Spinal cord (tissue), 9 donors: ENCODE measurements at regions not wholly inside any gene's neighbourhood (a gene's known extent, or its start where the extent isn't known, plus 50 kb on each side); places are given as distances from the start of the nearest gene placed in this dataset.
A peak's percentile ranks its signal among the peaks of the same experiment; 100 is the strongest.

ENCODE experiments used
- DNase-seq, 6 donors: peaks; one replicate each; pipeline versions ENCODE4 v3.0.0 to v3.0.0-alpha.2; 2013 to 2015; ENCODE audit warnings: low spot score in 6 of 6, low read depth in 4 of 6
- H3K27ac ChIP-seq: one replicate; pipeline ENCODE4 v1.5.1; 2013; ENCODE audit warnings: low read depth, low read length, control low read depth
- H3K27me3 ChIP-seq: one replicate; pipeline ENCODE4 v1.6.1; 2013; ENCODE audit warnings: low read length; ENCODE audit not compliant: control insufficient read depth, insufficient read depth
- H3K36me3 ChIP-seq: one replicate; pipeline ENCODE4 v1.6.1; 2013; ENCODE audit warnings: low read length; ENCODE audit not compliant: control insufficient read depth, insufficient read depth
- H3K4me1 ChIP-seq: one replicate; pipeline ENCODE4 v1.6.1; 2013; ENCODE audit warnings: low read length; ENCODE audit not compliant: control insufficient read depth, insufficient read depth
- H3K4me3 ChIP-seq: one replicate; pipeline ENCODE4 v1.5.1; 2013; ENCODE audit warnings: low read depth, low read length, control low read depth
- H3K9me3 ChIP-seq: one replicate; pipeline ENCODE4 v1.6.1; 2013; ENCODE audit warnings: low read length; ENCODE audit not compliant: control insufficient read depth, insufficient read depth
- WGBS: methylation state at CpG from one replicate; pipeline ENCODE4 v1.1.5; 2013; ENCODE audit warnings: missing lambda C conversion rate; ENCODE audit not compliant: insufficient coverage; 5-methylcytosine and 5-hydroxymethylcytosine counted together
- donor health status: healthy.

DNA sequence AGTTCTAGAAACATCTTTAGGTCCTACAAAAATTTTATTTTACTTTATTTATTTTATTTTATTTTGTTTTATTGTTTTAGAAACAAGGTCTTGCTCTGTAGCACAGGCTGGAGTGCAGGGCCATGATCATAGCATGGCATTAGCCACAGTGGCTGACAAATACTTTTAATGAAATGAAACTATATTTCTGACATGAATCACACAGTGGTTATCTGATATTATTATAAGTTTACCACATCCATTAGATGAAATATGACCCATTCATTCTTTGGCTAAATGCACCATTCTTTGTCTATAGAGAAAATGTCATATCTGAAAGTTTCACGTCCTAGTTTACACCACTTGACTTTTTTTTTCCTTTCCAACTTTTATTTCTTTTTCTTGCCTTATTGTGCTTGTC is 613.4 kb upstream of the ADAMTS5 start:
- WGBS = no CpG with 5 or more reads among the region's 1 CpG
- no peak for DNase-seq
- no peaks in the 10 kb centered on the region for H3K4me1 ChIP-seq
- no peaks in the 10 kb centered on the region for H3K27me3 ChIP-seq
- no peaks in the 10 kb centered on the region for H3K36me3 ChIP-seq
- H3K9me3 ChIP-seq = no peaks in the 10 kb centered on the region
- no peak overlapping the region for H3K27ac ChIP-seq
- H3K4me3 ChIP-seq = no peak overlapping the region

GRCh38 chr21:27578741-27579265 is 611.9 kb upstream of the ADAMTS5 start:
- WGBS = 83% methylated on average over 1 of the region's 6 CpGs
- no peaks in the 10 kb centered on the region for H3K9me3 ChIP-seq
- H3K36me3 ChIP-seq = no peaks in the 10 kb centered on the region
- H3K4me3 ChIP-seq = no peak overlapping the region
- H3K27me3 ChIP-seq = no peaks in the 10 kb centered on the region
- H3K27ac ChIP-seq = no peak overlapping the region
- DNase-seq = no peak
- no peaks in the 10 kb centered on the region for H3K4me1 ChIP-seq

DNA sequence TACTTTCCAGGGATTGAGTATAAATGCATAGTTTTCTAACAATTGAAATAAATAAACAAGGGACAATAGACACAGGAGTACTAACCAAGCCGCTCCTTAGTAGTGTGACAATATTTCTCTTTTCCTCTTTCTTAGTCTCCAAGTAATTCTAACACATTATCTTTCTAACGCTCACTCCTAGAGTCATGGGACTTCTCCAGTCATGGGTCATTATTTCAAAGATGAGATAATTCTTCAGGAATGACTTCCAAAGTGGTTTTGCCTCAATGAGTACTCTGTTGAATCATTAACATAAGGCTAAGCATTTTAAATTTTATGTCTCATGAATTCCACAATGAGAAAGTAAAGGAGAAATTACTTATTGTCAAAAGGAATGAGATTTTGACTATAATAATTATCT is 605.8 kb upstream of the ADAMTS5 start:
- no peak overlapping the region for H3K4me3 ChIP-seq
- WGBS = no CpG with 5 or more reads among the region's 2 CpGs
- H3K4me1 ChIP-seq = no peaks in the 10 kb centered on the region
- H3K27me3 ChIP-seq = no peaks in the 10 kb centered on the region
- H3K27ac ChIP-seq = no peak overlapping the region
- peak in 1 of 6 donors; percentile 71 for DNase-seq
- no peaks in the 10 kb centered on the region for H3K36me3 ChIP-seq
- H3K9me3 ChIP-seq = no peaks in the 10 kb centered on the region

- no peak overlapping the region for H3K27ac ChIP-seq
- no peaks in the 10 kb centered on the region for H3K4me1 ChIP-seq
- no peaks in the 10 kb centered on the region for H3K36me3 ChIP-seq
- no peaks in the 10 kb centered on the region for H3K9me3 ChIP-seq
- H3K4me3 ChIP-seq = no peak overlapping the region
- no peaks in the 10 kb centered on the region for H3K27me3 ChIP-seq
- DNase-seq = no peak
Observed at GRCh38 chr21:27571706-27572105, 604.8 kb upstream of the ADAMTS5 start.

DNA sequence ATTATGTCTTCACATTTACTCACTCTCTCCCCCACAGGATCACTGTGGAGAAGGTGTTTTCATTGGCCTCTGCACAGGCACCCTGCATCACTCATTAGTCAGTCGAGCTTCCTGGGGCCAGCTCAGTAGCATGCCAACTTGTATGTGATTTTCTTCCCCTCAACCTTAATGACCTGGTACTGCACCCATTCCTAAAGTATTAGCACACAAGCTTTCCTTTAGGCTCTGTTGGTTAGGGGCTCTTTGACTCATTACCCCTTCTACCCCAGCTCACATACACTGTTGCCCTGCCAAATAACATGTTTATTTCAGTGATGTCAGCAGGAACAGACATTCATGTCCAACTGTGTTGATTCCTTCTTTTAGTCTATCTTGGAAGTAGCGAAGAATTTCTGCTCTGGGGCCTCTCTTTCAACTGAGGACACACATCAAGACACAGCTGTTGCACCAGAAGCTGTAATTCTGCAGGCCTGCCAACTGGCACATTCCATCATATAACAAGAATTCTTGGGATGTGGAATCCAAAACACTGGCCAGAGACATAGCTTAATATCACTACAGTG is 603.5 kb upstream of the ADAMTS5 start:
- 56% methylated on average over 1 of the region's 2 CpGs for WGBS
- Histone ChIP-seq H3K27ac (no peak overlapping the region), H3K27me3 (no peaks in the 10 kb centered on the region), H3K4me1 (no peaks in the 10 kb centered on the region), H3K36me3 (no peaks in the 10 kb centered on the region), H3K4me3 (no peak overlapping the region), H3K9me3 (no peaks in the 10 kb centered on the region)
- DNase-seq = peak in 1 of 6 donors; percentile 73

DNA sequence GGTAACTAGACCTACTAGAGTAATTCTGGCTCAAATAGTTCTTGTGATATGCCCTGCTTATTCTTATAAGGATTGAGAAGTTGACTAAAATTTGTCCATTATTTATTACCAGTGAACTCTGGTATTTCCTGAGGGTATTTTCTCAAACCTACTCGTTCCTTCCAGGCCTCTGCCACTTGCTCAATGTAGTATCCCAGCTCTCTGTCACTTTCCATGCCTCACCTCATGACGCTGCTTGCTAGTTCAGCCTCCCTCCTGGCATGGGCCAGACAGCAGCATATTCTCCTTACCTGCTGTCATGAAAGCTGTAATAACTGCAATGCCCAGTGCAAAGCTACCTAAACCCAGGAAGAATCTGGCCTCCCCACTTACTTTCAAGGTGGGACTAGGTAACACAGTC is 602.9 kb upstream of the ADAMTS5 start:
- H3K4me3 ChIP-seq = no peak overlapping the region
- DNase-seq = peak in 1 of 6 donors; percentile 2
- no peaks in the 10 kb centered on the region for H3K27me3 ChIP-seq
- no peak overlapping the region for H3K27ac ChIP-seq
- H3K36me3 ChIP-seq = no peaks in the 10 kb centered on the region
- WGBS = 53% methylated on average over 2 of the region's 2 CpGs
- H3K4me1 ChIP-seq = no peaks in the 10 kb centered on the region
- no peaks in the 10 kb centered on the region for H3K9me3 ChIP-seq

- H3K27me3 ChIP-seq = no peaks in the 10 kb centered on the region
- DNase-seq = no peak
- H3K36me3 ChIP-seq = no peaks in the 10 kb centered on the region
- 40% methylated on average over 1 of the region's 2 CpGs for WGBS
- H3K27ac ChIP-seq = no peak overlapping the region
- H3K4me3 ChIP-seq = no peak overlapping the region
- H3K9me3 ChIP-seq = no peaks in the 10 kb centered on the region
- no peaks in the 10 kb centered on the region for H3K4me1 ChIP-seq
Observed at GRCh38 chr21:27569091-27569490, 602.2 kb upstream of the ADAMTS5 start.

DNA sequence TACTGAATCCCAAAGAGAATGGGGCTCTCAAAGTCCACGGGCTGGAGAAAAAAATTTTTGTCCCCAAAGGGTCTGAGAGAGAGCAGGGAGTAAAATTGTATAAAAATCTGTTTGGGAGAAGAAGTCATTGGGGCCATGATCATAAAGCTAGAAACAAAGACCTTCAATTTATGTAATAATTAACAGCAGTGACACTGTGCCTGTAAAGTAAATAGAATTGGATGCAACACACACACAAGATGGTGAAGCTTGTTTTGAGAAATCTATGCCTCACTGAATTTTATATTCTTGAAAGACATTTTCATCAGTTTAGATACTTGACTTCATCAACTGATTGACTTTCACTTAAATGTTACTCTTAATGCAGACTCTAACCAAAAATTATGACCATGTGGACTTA is 600.5 kb upstream of the ADAMTS5 start:
- DNase-seq = no peak
- no CpG with 5 or more reads among the region's 1 CpG for WGBS
- H3K4me1 ChIP-seq = no peaks in the 10 kb centered on the region
- no peak overlapping the region for H3K27ac ChIP-seq
- H3K36me3 ChIP-seq = no peaks in the 10 kb centered on the region
- no peaks in the 10 kb centered on the region for H3K27me3 ChIP-seq
- no peak overlapping the region for H3K4me3 ChIP-seq
- no peaks in the 10 kb centered on the region for H3K9me3 ChIP-seq

DNA sequence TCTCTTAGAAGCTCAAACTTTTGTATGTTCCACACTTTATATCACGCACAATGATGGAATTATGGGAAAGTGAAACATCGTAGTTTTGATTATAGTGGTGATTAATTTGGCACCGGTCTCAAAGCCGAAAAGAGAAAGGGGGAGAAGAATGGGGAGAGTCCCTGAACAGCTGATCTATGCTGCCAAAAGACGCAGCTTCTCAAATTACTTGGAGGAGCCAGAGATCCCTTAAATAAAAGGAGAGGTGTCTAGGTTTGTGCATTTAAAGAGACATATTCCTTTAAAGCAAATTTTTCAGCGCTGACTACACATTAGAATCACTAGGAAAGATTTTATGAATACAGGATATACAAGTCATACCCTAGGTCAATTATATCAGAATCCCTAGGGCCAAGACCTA is 599.6 kb upstream of the ADAMTS5 start:
- Histone ChIP-seq H3K4me1 (no peaks in the 10 kb centered on the region), H3K36me3 (no peaks in the 10 kb centered on the region), H3K9me3 (no peaks in the 10 kb centered on the region), H3K4me3 (no peak overlapping the region), H3K27ac (no peak overlapping the region), H3K27me3 (no peaks in the 10 kb centered on the region)
- no peak for DNase-seq
- 81% methylated on average over 4 of the region's 6 CpGs for WGBS

GRCh38 chr21:27565364-27565763 is 598.5 kb upstream of the ADAMTS5 start:
- H3K36me3 ChIP-seq = no peaks in the 10 kb centered on the region
- no peaks in the 10 kb centered on the region for H3K9me3 ChIP-seq
- WGBS = 50% methylated on average over 1 of the region's 1 CpG
- H3K4me3 ChIP-seq = no peak overlapping the region
- peak in 1 of 6 donors; percentile 3 for DNase-seq
- H3K27ac ChIP-seq = no peak overlapping the region
- H3K27me3 ChIP-seq = no peaks in the 10 kb centered on the region
- H3K4me1 ChIP-seq = no peaks in the 10 kb centered on the region
